Esophagus muscularis mucosa (tissue), 4 donors: ENCODE measurements at regions not wholly inside any gene's neighbourhood (a gene's known extent, or its start where the extent isn't known, plus 50 kb on each side); places are given as distances from the start of the nearest gene placed in this dataset.
"Not testable (repeated sequence)": the region's sequence is repeated elsewhere in the genome, so short reads cannot be mapped to it uniquely, and the experiment has no call there.

ENCODE experiments used
- DNase-seq: peaks from one replicate; pipeline ENCODE4 v3.0.0-alpha.2; 2017; ENCODE audit errors: extremely low spot score
- H3K27ac ChIP-seq, 4 donors: fragments of 200-600 bp; sonication (generic); replicated peaks in 1 of 4; 1 replicate in 3 of 4; 2 replicates in 1 of 4; pipeline ENCODE4 v1.5.1; 2016 to 2019; ENCODE audit warnings: mild to moderate bottlenecking in 1 of 4
- H3K27me3 ChIP-seq, 4 donors: fragments of 200-600 bp; sonication (generic); one replicate each; pipeline versions ENCODE4 v1.5.1 to v1.6.0; 2016 to 2019
- H3K36me3 ChIP-seq, 4 donors: fragments of 200-600 bp; sonication (generic); one replicate each; pipeline ENCODE4 v1.5.1; 2016 to 2019
- H3K4me1 ChIP-seq, 4 donors: fragments of 200-600 bp; sonication (generic); one replicate each; pipeline ENCODE4 v1.5.1; 2016 to 2019
- H3K4me3 ChIP-seq, 4 donors: fragments of 200-600 bp; sonication (generic); 1 replicate in 2 of 4; 2 replicates in 2 of 4; pipeline ENCODE4 v1.5.1; 2016 to 2019; ENCODE audit warnings: mild to moderate bottlenecking in 4 of 4, moderate library complexity in 1 of 4
- H3K9me3 ChIP-seq, 4 donors: fragments of 200-600 bp; sonication (generic); 1 replicate in 3 of 4; 2 replicates in 1 of 4; pipeline ENCODE4 v1.5.1; 2016 to 2019
- EP300 ChIP-seq: sonication (generic); formaldehyde crosslinking; IDR thresholded peaks from one replicate; pipeline ENCODE4 v1.6.1; 2017; ENCODE audit warnings: antibody characterized with exemption
- POLR2A ChIP-seq: fragments of 450-650 bp; IDR thresholded peaks from one replicate; pipeline ENCODE4 v1.6.1; 2017; ENCODE audit warnings: antibody characterized with exemption, moderate library complexity, mild to moderate bottlenecking, low read depth
- POLR2AphosphoS5 ChIP-seq, 2 donors: sonication (generic); formaldehyde crosslinking; IDR thresholded peaks; one replicate each; pipeline ENCODE4 v1.6.1; 2017; ENCODE audit warnings: antibody characterized with exemption in 2 of 2
- WGBS: methylation state at CpG from one replicate; pipeline ENCODE4 v1.1.5; 2018; 5-methylcytosine and 5-hydroxymethylcytosine counted together
- intact Hi-C: fragments of 100-400 bp; cut with DNase I; formaldehyde crosslinking; loops from one replicate; pipeline ENCODE4 v1.15.1; 2023
- TF ChIP-seq, protein P1 (sequence below), 3 experiments: fragments of 200-600 bp in 2 of 3; fragments of 450-650 bp in 1 of 3; sonication (generic) in 2 of 3; IDR thresholded peaks; one replicate each; pipeline ENCODE4 v1.5.1; 2017 to 2019; ENCODE audit warnings: antibody characterized with exemption in 3 of 3, mild to moderate bottlenecking in 2 of 3, moderate library complexity in 1 of 3

GRCh38 chr15:30794388-30794787 lies 109.3 kb upstream of the FAN1 start:
- 95% methylated on average over 6 of the region's 6 CpGs for WGBS
- intact Hi-C loops: no loop called here

DNA sequence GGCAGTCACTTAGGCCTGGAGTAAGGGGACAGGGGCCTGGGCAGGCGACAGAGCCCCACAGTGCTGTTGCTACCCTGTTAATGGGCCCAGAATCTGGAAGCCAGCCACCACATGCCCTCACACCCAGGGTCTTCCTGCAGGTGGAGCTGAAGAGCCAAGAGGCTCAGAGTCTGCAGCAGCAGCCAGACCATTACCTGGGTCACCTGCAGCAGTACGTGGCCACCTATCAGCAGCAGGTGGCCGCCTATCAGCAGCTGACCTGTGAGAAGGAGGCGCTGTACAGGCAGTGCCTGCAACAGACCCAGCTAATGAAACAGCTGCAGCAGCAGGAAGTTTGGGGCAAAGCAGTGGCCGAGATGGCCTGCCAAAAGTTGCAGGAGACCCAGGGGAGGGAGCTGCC lies 104.2 kb upstream of the FAN1 start:
- H3K4me1 ChIP-seq, H3K36me3 ChIP-seq, intact Hi-C loops, H3K27ac ChIP-seq, H3K4me3 ChIP-seq, H3K9me3 ChIP-seq, DNase-seq: not testable (repeated sequence)
- peaks cover 0 to 12% (median 0%) of the 10 kb centered on the region in 4 donors for H3K27me3 ChIP-seq
- 83% methylated on average over 3 of the region's 5 CpGs for WGBS

More at GRCh38 chr15:30794388-30794787, 109.3 kb upstream of the FAN1 start:
- TF ChIP-seq, protein P1, sequence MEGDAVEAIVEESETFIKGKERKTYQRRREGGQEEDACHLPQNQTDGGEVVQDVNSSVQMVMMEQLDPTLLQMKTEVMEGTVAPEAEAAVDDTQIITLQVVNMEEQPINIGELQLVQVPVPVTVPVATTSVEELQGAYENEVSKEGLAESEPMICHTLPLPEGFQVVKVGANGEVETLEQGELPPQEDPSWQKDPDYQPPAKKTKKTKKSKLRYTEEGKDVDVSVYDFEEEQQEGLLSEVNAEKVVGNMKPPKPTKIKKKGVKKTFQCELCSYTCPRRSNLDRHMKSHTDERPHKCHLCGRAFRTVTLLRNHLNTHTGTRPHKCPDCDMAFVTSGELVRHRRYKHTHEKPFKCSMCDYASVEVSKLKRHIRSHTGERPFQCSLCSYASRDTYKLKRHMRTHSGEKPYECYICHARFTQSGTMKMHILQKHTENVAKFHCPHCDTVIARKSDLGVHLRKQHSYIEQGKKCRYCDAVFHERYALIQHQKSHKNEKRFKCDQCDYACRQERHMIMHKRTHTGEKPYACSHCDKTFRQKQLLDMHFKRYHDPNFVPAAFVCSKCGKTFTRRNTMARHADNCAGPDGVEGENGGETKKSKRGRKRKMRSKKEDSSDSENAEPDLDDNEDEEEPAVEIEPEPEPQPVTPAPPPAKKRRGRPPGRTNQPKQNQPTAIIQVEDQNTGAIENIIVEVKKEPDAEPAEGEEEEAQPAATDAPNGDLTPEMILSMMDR (IDR thresholded peaks at IDR 0.05): no peak
- TF ChIP-seq POLR2AphosphoS5 (IDR thresholded peaks at IDR 0.05) (no peak), POLR2A (no peak), EP300 (no peak)
- Histone ChIP-seq H3K27ac (no peak overlapping the region), H3K9me3 (no peaks in the 10 kb centered on the region), H3K27me3 (peaks cover 0 to 15% (median 0%) of the 10 kb centered on the region in 4 donors), H3K4me3 (no peak overlapping the region), H3K36me3 (no peaks in the 10 kb centered on the region), H3K4me1 (no peaks in the 10 kb centered on the region)
- DNase-seq: no peak

GRCh38 chr15:30801140-30801895 lies 102.4 kb upstream of the FAN1 start:
- H3K9me3 ChIP-seq, H3K27ac ChIP-seq, H3K36me3 ChIP-seq, H3K4me1 ChIP-seq, intact Hi-C loops, DNase-seq, H3K4me3 ChIP-seq: not testable (repeated sequence)
- TF ChIP-seq, protein P1 (IDR thresholded peaks at IDR 0.05): peak in 1 of 3 experiments; percentile 11
- WGBS: 35% methylated on average over 10 of the region's 16 CpGs
- H3K27me3 ChIP-seq: peaks cover 0 to 12% (median 0%) of the 10 kb centered on the region in 4 donors

DNA sequence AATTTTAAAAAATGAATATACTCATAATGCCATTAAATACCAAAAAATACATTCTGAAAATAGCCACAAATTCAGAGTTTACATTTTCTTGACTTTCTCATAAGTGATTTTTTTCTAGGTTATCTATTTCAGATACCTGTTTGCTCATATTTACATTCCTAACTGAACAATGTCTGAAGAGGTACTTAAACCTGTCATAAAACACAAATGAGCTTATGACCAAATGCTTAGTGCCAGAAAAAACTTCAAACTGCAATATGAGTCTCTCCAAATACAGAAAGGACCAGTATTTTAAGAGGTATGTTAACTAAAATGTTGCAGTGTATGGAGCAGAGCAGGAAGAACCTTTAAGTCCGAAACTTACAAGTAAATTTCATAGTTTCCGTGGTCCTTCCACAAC lies 101.7 kb upstream of the FAN1 start:
- H3K27me3 ChIP-seq: peaks cover 0 to 12% (median 0%) of the 10 kb centered on the region in 4 donors
- H3K4me3 ChIP-seq, H3K36me3 ChIP-seq, intact Hi-C loops, DNase-seq, H3K4me1 ChIP-seq, H3K9me3 ChIP-seq, H3K27ac ChIP-seq: not testable (repeated sequence)
- WGBS: 83% methylated on average over 2 of the region's 2 CpGs

GRCh38 chr15:30803703-30804102 lies 100.0 kb upstream of the FAN1 start:
- 97% methylated on average over 15 of the region's 15 CpGs for WGBS
- DNase-seq, intact Hi-C loops: not testable (repeated sequence)

DNA sequence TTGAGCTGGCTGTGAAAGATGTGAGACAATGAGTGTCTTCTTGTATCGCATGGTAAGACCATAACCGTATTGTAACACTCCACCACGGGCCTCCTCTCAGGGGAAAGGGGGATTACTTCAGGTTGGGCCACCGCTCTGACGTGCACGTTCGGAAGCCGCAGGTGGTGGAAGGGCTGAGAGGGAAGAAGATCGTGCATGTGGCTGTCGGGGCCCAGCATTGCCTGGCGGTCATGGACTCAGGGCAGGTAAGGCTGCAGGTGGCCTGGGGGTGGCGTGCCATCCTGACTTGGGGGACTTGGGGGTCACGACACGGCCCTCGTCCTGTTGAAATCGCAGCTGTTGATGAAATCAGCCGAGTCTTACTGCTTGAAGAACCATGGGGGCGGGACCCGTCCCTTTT lies 87.3 kb upstream of the FAN1 start:
- no peaks in the 10 kb centered on the region for H3K36me3 ChIP-seq
- 94% methylated on average over 16 of the region's 19 CpGs for WGBS
- H3K27ac ChIP-seq: no peak overlapping the region

More at GRCh38 chr15:30803703-30804102, 100.0 kb upstream of the FAN1 start:
- H3K36me3 ChIP-seq, H3K4me1 ChIP-seq, H3K27ac ChIP-seq, H3K9me3 ChIP-seq, H3K4me3 ChIP-seq, H3K27me3 ChIP-seq: not testable (repeated sequence)

GRCh38 chr15:30823068-30823813 lies 80.5 kb upstream of the FAN1 start:
- H3K4me3 ChIP-seq: peak overlapping the region in 1 of 4 donors; percentile 20
- H3K4me1 ChIP-seq, H3K9me3 ChIP-seq, H3K36me3 ChIP-seq, intact Hi-C loops, H3K27ac ChIP-seq, DNase-seq, H3K27me3 ChIP-seq: not testable (repeated sequence)
- 84% methylated on average over 14 of the region's 15 CpGs for WGBS

More for the DNA sequence above, 87.3 kb upstream of the FAN1 start:
- DNase-seq: no peak
- H3K4me1 ChIP-seq: no peaks in the 10 kb centered on the region
- no peak for TF ChIP-seq EP300
- TF ChIP-seq, protein P1 (IDR thresholded peaks at IDR 0.05): no peak
- TF ChIP-seq POLR2A: no peak
- no peak for TF ChIP-seq POLR2AphosphoS5 (IDR thresholded peaks at IDR 0.05)
- no peaks in the 10 kb centered on the region for H3K27me3 ChIP-seq
- intact Hi-C loops: no loop called here
- no peaks in the 10 kb centered on the region for H3K9me3 ChIP-seq
- no peak overlapping the region for H3K4me3 ChIP-seq
